CD4-positive, CD25-positive, alpha-beta regulatory T cell (primary cell): ENCODE measurements at regions not wholly inside any gene's neighbourhood (a gene's known extent, or its start where the extent isn't known, plus 50 kb on each side); places are given as distances from the start of the nearest gene placed in this dataset.

Source experiments
- ATAC-seq, 2 donors: fragments of 150-1000 bp; cut with Tn5 transposase; one replicate each; pipeline ENCODE4 v1.10.0; 2021; ENCODE audit warnings: low read depth in 2 of 2, moderate number of reproducible peaks in 2 of 2, moderate library complexity in 1 of 2
- DNase-seq, 3 donors: peaks; one replicate each; pipeline versions ENCODE4 v3.0.0 to v3.0.0-alpha.2; 2012 to 2022; ENCODE audit warnings: mixed read lengths in 1 of 3
- H3K27ac ChIP-seq: one replicate; pipeline ENCODE4 v1.7.0; 2013; ENCODE audit warnings: mild to moderate bottlenecking, low read length; ENCODE audit not compliant: insufficient read depth, poor library complexity, severe bottlenecking
- H3K27me3 ChIP-seq: one replicate; pipeline ENCODE4 v1.7.0; 2013; ENCODE audit warnings: low read length; ENCODE audit not compliant: control insufficient read depth, insufficient read depth
- H3K36me3 ChIP-seq: one replicate; pipeline ENCODE4 v1.7.0; 2013; ENCODE audit warnings: mild to moderate bottlenecking, low read length, moderate library complexity; ENCODE audit not compliant: control insufficient read depth, insufficient read depth
- H3K4me1 ChIP-seq: 2 replicates; pipeline ENCODE4 v1.7.0; 2013; ENCODE audit warnings: mild to moderate bottlenecking, low read length; ENCODE audit not compliant: insufficient read depth, control insufficient read depth, poor library complexity, severe bottlenecking
- H3K4me3 ChIP-seq: one replicate; pipeline ENCODE4 v1.7.0; 2013; ENCODE audit warnings: low read depth, mild to moderate bottlenecking, low read length, moderate library complexity
- H3K9me3 ChIP-seq, 2 experiments: 1 replicate in 1 of 2; 2 replicates in 1 of 2; pipeline ENCODE4 v1.7.0; 2013; ENCODE audit warnings: low read length in 2 of 2, mild to moderate bottlenecking in 1 of 2, moderate library complexity in 1 of 2; ENCODE audit not compliant: control insufficient read depth in 2 of 2
- H3K27ac Mint-ChIP-seq, 3 donors: one replicate each; pipeline ENCODE4 v1.8.0; 2020 to 2022; ENCODE audit warnings: mild to moderate bottlenecking in 3 of 3, mixed read lengths in 3 of 3, moderate library complexity in 2 of 3
- H3K27me3 Mint-ChIP-seq: one replicate; pipeline ENCODE4 v1.8.0; 2022; ENCODE audit warnings: mild to moderate bottlenecking, mixed read lengths
- H3K36me3 Mint-ChIP-seq: one replicate; pipeline ENCODE4 v1.8.0; 2020; ENCODE audit warnings: mixed read lengths
- H3K4me1 Mint-ChIP-seq, 4 donors: one replicate each; pipeline ENCODE4 v1.8.0; 2020 to 2022; ENCODE audit warnings: mixed read lengths in 4 of 4, mild to moderate bottlenecking in 1 of 4
- H3K4me3 Mint-ChIP-seq, 4 donors: one replicate each; pipeline ENCODE4 v1.8.0; 2020 to 2022; ENCODE audit warnings: mild to moderate bottlenecking in 4 of 4, mixed read lengths in 4 of 4, moderate library complexity in 3 of 4
- H3K9me3 Mint-ChIP-seq, 7 donors: one replicate each; pipeline ENCODE4 v1.8.0; 2020 to 2022; ENCODE audit warnings: mixed read lengths in 7 of 7, mild to moderate bottlenecking in 3 of 7, moderate library complexity in 2 of 7

- H3K36me3 Mint-ChIP-seq: no peaks in the 10 kb centered on the region
- ATAC-seq (no peak), DNase-seq (no peak)
- Histone ChIP-seq H3K9me3 (no peaks in the 10 kb centered on the region), H3K27ac (no peak overlapping the region), H3K4me3 (no peak overlapping the region), H3K36me3 (no peaks in the 10 kb centered on the region), H3K4me1 (no peaks in the 10 kb centered on the region), H3K27me3 (no peaks in the 10 kb centered on the region)
- H3K9me3 Mint-ChIP-seq: peaks cover 0 to 8% (median 4%) of the 10 kb centered on the region in 7 donors
- no peak overlapping the region for H3K27ac Mint-ChIP-seq
- H3K4me1 Mint-ChIP-seq: no peaks in the 10 kb centered on the region
- H3K4me3 Mint-ChIP-seq: no peak overlapping the region
- no peaks in the 10 kb centered on the region for H3K27me3 Mint-ChIP-seq
Observed at GRCh38 chr18:68445668-68446426, 269.1 kb downstream of the TMX3 start.

DNA sequence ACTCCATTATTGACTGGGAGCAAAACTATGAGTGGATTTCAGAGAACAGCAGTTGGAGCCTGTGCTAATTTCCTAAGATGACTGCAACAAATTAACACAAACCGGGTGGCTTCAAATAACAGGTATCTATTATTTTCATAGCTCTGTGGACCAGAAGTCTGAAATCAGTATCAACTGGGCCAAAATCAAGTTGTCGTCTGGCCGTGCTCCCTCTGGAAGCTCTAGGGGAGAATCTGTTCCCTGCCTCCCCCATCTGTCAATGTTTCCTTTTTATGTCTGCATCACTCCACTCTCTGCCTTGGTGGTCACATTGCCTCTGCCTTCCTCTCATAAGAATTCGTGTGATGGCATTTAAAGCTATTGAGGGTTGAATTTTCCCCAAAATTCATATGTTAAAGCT is 269.8 kb downstream of the TMX3 start:
- Histone ChIP-seq H3K4me3 (no peak overlapping the region), H3K4me1 (no peaks in the 10 kb centered on the region), H3K36me3 (no peaks in the 10 kb centered on the region), H3K9me3 (no peaks in the 10 kb centered on the region), H3K27ac (no peak overlapping the region), H3K27me3 (no peaks in the 10 kb centered on the region)
- Mint-ChIP-seq H3K4me1 (no peaks in the 10 kb centered on the region), H3K9me3 (peaks cover 0 to 10% (median 4%) of the 10 kb centered on the region in 7 donors), H3K27ac (no peak overlapping the region), H3K27me3 (no peaks in the 10 kb centered on the region), H3K4me3 (no peak overlapping the region), H3K36me3 (no peaks in the 10 kb centered on the region)
- DNase-seq (no peak), ATAC-seq (no peak)

DNA sequence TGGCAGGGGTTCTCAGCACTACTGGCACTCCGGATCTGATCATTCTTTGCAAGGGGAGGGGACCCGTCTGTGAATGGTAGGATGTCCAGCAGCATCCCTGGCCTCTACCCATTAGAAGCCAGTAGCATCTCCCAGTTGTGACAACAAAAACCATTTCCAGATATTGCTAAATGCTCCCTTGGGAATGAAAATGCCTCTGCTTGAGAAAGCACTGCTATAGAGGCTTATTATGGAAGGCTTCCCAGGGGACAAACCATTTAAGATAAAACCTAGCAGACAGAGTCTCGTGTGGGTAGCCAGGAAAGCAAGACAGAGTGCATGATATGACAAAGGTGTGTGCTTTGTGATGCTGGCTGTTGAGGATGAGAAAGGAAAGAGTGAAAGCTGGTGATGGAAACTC is 273.7 kb downstream of the TMX3 start:
- Mint-ChIP-seq H3K4me1 (no peaks in the 10 kb centered on the region), H3K27me3 (no peaks in the 10 kb centered on the region), H3K4me3 (no peak overlapping the region), H3K27ac (peak overlapping the region in 1 of 3 donors; percentile 8), H3K36me3 (no peaks in the 10 kb centered on the region), H3K9me3 (peaks cover 3 to 19% (median 5%) of the 10 kb centered on the region in 7 donors)
- Histone ChIP-seq H3K27ac (no peak overlapping the region), H3K36me3 (no peaks in the 10 kb centered on the region), H3K27me3 (no peaks in the 10 kb centered on the region), H3K4me1 (no peaks in the 10 kb centered on the region), H3K4me3 (no peak overlapping the region), H3K9me3 (no peaks in the 10 kb centered on the region)
- ATAC-seq (no peak), DNase-seq (no peak)

DNA sequence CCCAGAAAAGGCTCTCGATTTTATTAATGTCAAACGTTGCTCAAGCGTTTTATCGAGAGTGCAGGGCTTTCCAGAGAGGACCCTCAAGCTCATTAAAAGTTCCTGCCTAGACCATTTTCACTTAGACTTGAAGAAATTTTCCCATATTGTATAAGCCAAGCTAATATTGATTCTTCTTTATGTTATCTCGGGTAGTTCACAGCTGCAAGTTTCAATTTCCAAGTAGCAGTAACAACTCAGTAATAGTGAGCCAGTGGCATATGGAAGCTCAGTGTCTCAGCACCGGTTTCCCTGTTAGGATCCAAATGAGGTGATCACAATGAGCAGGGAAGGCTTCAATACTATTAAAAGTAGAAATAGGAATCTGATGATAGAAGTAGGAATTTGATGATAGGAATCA is 274.5 kb downstream of the TMX3 start:
- Mint-ChIP-seq H3K9me3 (peaks cover 3 to 22% (median 6%) of the 10 kb centered on the region in 7 donors), H3K27me3 (no peaks in the 10 kb centered on the region), H3K4me3 (no peak overlapping the region)

DNA sequence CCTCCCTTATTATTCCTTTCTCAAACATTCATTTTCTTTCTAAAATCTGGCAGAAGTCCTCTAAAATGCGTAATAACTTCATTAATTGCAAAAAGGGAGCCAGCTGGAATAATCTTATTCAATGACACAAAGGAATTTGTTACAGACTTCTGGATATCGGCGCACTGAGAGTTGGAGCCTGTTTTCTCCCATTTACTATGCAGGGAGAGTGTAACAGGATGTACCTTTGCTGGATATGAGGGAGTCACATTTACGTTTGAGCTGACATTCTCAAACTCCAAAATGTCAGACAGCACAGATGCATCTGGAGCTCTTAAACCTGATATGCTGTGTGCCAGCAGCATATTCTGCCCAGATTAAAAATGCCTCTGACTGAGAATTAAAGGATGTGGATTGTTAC is 275.3 kb downstream of the TMX3 start:
- H3K36me3 Mint-ChIP-seq: no peaks in the 10 kb centered on the region
- H3K36me3 ChIP-seq: no peaks in the 10 kb centered on the region
- no peaks in the 10 kb centered on the region for H3K4me1 Mint-ChIP-seq
- no peak overlapping the region for H3K27ac Mint-ChIP-seq
- ATAC-seq: no peak
- peaks cover 3 to 19% (median 6%) of the 10 kb centered on the region in 7 donors for H3K9me3 Mint-ChIP-seq
- H3K9me3 ChIP-seq: no peaks in the 10 kb centered on the region
- H3K4me1 ChIP-seq: no peaks in the 10 kb centered on the region
- H3K27me3 Mint-ChIP-seq: no peaks in the 10 kb centered on the region
- no peak for DNase-seq
- H3K4me3 ChIP-seq: no peak overlapping the region
- H3K27me3 ChIP-seq: no peaks in the 10 kb centered on the region
- H3K4me3 Mint-ChIP-seq: no peak overlapping the region
- H3K27ac ChIP-seq: no peak overlapping the region

More for the DNA sequence above, 274.5 kb downstream of the TMX3 start:
- ATAC-seq (no peak), DNase-seq (no peak)
- Mint-ChIP-seq H3K4me1 (no peaks in the 10 kb centered on the region), H3K36me3 (no peaks in the 10 kb centered on the region), H3K27ac (no peak overlapping the region)
- Histone ChIP-seq H3K36me3 (no peaks in the 10 kb centered on the region), H3K4me3 (no peak overlapping the region), H3K27ac (no peak overlapping the region), H3K9me3 (no peaks in the 10 kb centered on the region), H3K27me3 (no peaks in the 10 kb centered on the region), H3K4me1 (no peaks in the 10 kb centered on the region)

DNA sequence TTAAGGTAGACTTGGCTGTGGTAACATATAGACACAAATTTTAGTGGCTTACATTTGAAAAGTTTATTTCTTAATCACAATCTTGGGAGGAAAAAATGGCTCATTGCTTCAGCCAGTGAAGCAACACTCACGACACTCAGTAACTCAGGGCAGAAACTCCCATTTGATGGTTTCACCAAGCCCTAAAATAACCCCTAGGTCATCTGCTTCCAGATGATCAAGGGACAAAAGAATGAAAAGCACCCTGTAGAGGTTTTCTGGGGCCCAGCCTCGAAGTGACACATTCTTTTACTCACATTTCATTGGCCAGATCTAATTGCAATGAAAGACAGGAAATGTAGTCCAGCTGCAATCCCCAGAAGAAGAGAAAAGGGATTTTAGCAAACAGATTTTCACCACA is 275.9 kb downstream of the TMX3 start:
- no peak for ATAC-seq
- no peaks in the 10 kb centered on the region for H3K4me1 ChIP-seq
- H3K27me3 ChIP-seq: no peaks in the 10 kb centered on the region
- Mint-ChIP-seq H3K4me1 (no peaks in the 10 kb centered on the region), H3K9me3 (peaks cover 2 to 19% (median 4%) of the 10 kb centered on the region in 7 donors), H3K36me3 (no peaks in the 10 kb centered on the region), H3K4me3 (no peak overlapping the region), H3K27ac (no peak overlapping the region), H3K27me3 (no peaks in the 10 kb centered on the region)
- H3K27ac ChIP-seq: no peak overlapping the region
- H3K36me3 ChIP-seq: no peaks in the 10 kb centered on the region
- no peak for DNase-seq
- no peak overlapping the region for H3K4me3 ChIP-seq
- no peaks in the 10 kb centered on the region for H3K9me3 ChIP-seq

DNA sequence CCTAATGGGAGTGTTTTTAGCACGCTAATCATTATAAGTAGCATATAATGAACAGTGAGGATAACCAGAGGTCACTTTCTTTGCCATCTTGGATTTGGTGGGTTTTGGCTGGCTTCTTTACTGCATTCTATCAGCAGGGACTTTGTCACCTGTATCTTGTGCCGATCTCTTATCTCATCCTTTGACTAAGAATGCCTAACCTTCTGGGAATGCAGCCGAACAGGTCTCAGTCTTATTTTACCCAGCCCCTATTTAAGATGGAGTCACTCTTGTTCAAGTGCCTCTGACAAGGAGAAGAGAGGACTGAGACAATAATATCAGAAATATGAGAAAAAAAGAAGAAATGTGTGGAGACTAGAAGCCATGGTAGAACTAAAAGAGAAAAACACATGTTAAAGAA is 276.4 kb downstream of the TMX3 start:
- Mint-ChIP-seq H3K36me3 (no peaks in the 10 kb centered on the region), H3K4me1 (no peaks in the 10 kb centered on the region), H3K27me3 (no peaks in the 10 kb centered on the region), H3K4me3 (no peak overlapping the region), H3K9me3 (peaks cover 2 to 19% (median 4%) of the 10 kb centered on the region in 7 donors), H3K27ac (no peak overlapping the region)
- Histone ChIP-seq H3K27ac (no peak overlapping the region), H3K27me3 (no peaks in the 10 kb centered on the region), H3K9me3 (no peaks in the 10 kb centered on the region), H3K4me3 (no peak overlapping the region), H3K4me1 (no peaks in the 10 kb centered on the region), H3K36me3 (no peaks in the 10 kb centered on the region)
- ATAC-seq: no peak
- DNase-seq: no peak

- Mint-ChIP-seq H3K4me3 (no peak overlapping the region), H3K36me3 (no peaks in the 10 kb centered on the region), H3K9me3 (peaks cover 2 to 19% (median 4%) of the 10 kb centered on the region in 7 donors), H3K27me3 (no peaks in the 10 kb centered on the region), H3K4me1 (no peaks in the 10 kb centered on the region), H3K27ac (peak overlapping the region in 1 of 3 donors; percentile 12)
- no peak overlapping the region for H3K4me3 ChIP-seq
- no peak overlapping the region for H3K27ac ChIP-seq
- DNase-seq: no peak
- no peaks in the 10 kb centered on the region for H3K9me3 ChIP-seq
- no peak for ATAC-seq
- no peaks in the 10 kb centered on the region for H3K4me1 ChIP-seq
- no peaks in the 10 kb centered on the region for H3K36me3 ChIP-seq
- no peaks in the 10 kb centered on the region for H3K27me3 ChIP-seq
Observed at GRCh38 chr18:68436485-68436884, 278.4 kb downstream of the TMX3 start.
